Stimulated activated CD4-positive, alpha-beta T cell treated with anti-CD3 and anti-CD28 coated beads, Interleukin-4, amount 100 ng/mL, for 24 hours (primary cell): ENCODE measurements at regions not wholly inside any gene's neighbourhood (a gene's known extent, or its start where the extent isn't known, plus 50 kb on each side); places are given as distances from the start of the nearest gene placed in this dataset.

Experiments used
- DNase-seq: peaks from one replicate; pipeline ENCODE4 v3.0.0-alpha.2; 2020

DNA sequence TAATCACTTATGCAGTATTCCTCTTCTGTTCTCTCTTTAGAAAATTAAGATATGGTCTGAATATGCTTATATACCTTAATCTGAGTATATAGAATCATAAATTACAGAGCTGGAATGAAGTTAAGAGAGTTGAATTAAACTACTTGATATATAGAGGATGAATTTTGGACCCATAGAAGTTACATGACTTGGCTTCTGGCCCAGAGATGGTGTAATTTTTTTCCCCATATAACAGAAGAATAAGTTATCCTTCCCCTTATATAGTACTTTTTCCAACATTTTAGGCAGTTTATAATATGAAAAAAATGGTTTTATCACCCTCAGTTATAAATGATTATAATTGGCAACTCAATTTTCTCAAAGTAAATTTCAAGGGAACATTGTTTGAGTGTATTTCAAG lies 616.3 kb downstream of the TBC1D4 start:
- no peak for DNase-seq

DNA sequence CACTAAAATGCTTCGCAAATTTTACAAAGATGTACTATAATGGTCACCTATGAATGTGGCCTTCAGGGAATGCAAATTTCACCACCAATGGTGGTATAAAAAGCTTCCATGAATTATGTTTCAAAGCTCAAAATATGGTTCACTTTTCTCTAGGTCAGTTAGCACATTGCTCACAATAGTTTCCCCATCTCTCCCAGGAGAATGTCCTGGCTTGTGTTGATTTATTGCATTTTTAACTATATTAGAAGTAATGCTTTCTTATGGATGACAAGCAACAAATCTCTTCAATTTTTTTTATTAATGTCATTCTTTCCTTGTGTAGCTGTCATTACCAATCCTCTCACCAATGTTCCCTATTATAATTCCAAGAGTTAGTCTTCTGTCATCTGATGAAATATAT lies 621.2 kb downstream of the TBC1D4 start:
- DNase-seq: no peak

DNA sequence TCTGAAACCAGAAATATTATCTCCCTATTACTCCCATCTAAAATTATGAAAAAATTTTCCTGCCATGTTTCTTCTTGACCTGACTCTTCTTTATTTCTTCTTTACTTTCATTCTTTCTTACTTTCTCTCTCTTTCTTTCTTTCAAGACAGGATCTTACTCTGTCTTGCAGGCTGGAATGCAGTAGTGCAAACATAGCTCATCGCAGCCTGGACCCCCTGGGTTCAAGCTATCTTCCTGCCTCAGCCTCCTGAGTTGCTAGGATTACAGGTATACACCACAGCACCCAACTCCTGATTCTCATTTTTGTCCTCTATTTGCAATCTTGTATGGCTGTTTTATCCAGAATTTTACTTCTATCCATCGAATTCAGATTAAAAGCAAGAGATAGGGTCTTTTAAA lies 631.1 kb downstream of the TBC1D4 start:
- no peak for DNase-seq

DNA sequence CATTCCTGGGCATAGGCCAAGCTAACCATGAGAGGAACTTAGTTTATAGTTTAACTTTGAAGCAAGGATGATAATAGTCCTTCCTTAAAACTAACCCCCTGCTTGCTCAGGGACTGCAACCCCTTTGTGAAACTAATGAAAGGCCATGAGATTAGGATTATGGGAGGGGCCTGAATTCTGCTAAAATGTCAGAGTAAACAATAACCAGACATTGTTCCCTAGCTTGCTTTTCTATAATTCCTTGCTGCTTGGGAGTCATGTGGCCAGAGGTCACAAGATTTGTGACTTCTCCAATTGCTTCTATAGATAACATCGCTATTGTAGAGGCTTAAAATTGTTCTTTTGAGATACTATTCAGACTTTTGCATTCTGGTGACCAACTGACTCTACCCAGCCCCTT lies 634.0 kb downstream of the TBC1D4 start:
- DNase-seq: no peak

DNA sequence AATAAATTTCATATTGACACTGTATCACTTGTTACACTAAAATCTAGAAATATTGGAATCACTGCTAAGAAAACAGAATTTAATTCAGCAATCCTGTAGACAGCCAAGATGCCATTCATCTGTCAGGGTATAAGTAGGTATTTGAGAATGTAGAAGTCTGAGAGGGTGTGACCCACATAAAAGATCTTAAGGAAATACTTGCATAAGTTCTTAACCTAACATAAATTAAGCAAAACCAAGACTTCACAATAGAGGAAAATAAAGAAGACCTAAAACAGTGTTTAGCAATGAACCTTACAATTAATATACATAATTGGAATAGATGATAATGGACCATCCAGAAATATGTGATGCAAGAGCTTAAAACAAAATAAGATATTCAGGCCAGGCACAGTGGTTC lies 636.2 kb downstream of the TBC1D4 start:
- DNase-seq: no peak

DNA sequence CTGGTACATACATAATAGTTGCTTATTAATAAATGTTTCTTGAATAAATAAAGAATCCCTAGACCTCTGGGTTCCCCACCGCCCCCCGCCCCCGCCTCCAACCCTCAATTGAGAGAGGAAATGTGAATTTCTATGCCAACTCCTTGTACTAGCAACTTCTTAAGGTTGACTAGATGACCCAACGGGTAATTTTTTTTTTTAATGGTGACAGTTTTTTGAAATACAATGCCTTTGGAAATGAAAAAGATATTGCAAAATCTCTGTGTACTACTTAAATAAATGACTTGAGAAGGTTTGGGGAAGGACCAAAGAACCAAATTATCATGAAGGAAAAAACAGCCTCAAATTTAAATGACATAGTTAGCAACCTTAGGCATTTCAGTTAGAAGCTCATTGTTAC lies 640.3 kb downstream of the TBC1D4 start:
- DNase-seq: no peak

DNA sequence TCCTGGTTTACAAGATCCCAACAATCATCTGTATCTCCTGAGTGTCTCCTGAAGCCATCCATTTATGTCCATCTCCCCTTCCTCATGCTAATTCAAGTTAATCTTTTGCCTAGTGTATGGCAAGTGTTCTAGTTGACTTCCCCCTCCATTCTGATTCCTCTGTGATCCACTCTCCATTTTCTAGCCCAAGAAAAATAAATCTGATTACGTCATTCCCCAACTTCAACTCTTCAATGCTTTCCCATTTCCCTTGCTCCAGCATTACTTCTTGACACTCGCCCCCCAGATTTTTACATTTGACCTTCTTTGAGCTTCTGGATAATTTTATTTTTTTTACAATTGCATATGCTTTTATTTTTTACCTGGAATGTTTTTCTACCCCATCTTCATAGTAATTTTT lies 640.8 kb downstream of the TBC1D4 start:
- DNase-seq: no peak

DNA sequence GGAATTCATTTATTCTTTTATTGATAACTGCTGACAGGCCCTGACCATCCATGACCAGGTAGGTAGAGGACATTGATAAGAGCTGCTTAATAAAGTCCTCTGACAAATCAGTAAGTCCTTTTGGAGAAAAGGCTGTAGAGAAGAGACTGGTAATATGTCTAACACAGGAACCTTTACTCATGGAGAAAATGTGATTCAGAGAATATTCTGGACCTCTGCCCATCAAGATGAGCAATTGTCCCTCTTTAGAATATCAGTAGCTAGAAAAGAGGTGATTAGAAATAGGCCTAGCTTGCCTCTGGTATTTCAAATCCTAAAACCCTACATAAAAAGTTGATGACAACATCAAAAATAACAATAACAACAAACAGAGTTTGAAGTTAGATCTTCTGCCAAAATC lies 642.3 kb downstream of the TBC1D4 start:
- no peak for DNase-seq

DNA sequence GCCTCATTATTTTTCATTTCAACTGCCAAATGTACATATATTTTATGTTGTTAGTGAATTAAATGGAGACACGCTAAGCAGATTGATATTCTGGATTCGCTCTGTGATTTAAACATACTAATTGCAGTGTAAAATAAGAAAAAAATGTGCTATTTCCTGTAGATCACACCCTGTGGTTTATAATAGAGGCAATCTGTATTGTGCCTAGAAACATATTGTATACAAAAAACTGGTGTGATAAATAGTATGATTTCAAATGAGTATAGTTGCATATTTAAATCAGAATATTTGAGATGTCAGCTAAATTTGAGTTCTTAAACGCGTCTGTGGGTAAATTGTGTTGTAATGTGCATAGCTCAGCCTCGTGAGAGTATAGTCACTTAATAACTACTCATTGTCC lies 643.9 kb downstream of the TBC1D4 start:
- DNase-seq: no peak

DNA sequence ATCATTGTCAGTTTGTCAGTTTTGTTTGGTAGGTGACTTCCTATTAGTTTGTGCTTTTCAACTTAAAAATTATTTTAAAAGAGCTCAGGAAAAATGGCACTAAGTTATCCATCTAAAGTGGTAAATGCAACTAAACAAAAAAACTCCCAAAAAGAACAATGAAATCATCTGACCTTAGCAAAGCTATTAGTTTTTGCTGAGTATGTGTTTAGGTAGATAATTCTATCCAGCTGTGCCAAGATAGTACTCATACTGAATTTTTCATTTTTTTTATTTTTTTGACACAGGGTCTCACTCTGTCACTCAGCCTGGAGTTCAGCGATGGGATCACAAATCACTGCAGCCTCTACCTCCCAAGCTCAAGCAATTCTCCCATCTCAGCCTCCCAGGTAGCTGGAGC lies 645.3 kb downstream of the TBC1D4 start:
- no peak for DNase-seq

DNA sequence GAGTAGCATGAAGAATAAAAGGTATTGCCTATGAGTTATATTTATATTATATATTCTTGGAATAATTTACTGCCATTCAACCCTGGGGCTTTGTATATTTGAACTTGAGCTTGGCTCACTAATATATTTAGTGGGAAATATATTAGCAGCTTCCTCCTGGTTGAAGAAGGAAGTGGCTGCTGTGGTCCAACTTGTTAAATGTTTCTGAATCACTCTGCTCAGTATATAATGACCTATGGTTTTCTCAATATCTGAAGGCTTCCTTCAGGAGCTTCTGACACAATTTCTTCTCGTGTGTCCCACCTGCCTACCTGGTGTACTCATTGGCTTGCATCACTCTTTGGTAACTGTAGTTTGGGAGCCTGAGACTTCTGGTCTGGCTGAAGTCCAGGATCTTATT lies 646.4 kb downstream of the TBC1D4 start:
- DNase-seq: no peak

DNA sequence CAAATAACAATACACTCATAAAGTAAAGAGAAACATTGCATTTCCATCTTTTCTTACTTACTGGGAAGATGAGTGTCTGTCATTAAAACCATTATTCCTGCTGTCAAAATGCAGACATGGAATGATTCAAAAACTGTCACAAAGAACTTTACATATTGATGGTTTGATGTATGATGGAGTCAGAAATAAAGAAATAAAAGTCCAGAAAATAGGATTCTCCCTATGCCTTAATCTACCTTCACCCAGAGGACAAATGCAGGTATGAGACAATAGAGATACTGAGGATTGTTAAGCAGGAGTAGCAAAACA lies 656.1 kb downstream of the TBC1D4 start:
- no peak for DNase-seq

DNA sequence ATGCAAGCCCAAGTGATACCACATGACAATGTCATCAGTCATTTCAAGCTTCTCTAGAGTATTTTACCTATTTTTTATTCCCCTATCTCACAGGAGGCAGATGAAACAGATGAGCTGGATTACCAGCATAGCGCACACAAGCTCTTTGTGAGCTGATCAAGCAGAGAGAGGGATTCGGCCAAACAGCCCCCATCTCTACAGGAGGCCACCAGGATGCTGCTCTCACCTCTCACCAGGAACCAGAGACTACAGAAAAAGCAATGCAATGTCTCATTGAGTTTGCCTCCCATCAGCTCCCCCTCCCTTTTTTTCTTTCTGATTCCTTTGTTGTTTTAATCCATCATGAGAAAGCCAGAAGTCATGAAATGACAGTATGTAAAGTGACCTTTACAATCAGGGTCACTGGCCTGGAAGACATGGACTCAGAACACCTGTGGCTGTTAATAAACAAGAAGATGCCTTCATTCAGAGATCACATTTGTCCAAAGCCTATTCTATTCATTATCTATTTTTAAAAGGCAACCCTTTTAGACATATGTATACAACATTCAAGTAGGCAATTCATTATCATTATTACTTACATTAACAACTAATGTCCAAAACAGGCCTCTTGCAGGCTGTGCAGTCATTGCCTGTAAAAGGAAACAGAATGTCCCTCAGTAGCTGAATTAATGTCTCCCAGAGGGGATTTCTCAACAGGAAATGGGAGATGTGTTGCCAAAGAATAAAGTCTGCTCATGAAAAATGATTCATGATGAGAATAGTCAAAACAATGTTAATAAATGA lies 656.6 kb downstream of the TBC1D4 start:
- DNase-seq: no peak

DNA sequence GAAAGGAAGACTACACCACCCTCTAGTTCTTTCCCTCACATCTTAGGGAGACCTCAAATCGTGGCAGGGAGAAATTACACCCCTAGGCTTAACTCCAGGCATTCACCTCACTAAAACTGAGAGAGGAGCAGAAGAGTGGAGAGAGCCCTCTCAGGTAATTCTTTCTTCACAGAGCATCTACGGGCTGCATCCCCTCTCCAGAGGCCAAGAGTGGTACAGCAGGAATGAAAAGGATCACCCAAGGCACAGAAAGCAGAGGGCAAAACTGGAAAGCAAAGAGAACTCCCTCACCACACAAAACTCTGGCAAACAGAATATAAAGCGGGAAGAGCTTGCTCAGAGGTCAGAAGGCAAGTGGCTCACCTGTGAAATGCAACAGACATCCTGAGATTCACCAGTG lies 661.2 kb downstream of the TBC1D4 start:
- no peak for DNase-seq

DNA sequence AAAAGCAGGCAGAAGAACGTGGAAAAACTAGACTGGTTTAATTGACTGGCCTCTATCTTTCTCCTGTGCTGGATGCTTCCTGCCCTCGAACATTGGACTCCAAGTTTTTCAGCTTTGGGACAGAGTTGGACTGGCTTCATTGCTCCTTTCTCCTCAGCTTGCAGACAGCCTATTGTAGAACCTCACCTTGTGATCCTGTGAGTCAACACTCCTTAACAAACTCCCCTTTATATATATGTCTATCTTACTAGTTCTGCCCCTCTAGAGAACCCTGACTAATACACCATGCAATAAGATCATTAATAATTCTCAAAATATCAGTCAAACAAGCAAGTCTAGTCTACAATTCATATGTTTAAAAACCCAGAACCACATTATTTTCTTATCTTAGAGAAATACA lies 662.4 kb downstream of the TBC1D4 start:
- DNase-seq: no peak

DNA sequence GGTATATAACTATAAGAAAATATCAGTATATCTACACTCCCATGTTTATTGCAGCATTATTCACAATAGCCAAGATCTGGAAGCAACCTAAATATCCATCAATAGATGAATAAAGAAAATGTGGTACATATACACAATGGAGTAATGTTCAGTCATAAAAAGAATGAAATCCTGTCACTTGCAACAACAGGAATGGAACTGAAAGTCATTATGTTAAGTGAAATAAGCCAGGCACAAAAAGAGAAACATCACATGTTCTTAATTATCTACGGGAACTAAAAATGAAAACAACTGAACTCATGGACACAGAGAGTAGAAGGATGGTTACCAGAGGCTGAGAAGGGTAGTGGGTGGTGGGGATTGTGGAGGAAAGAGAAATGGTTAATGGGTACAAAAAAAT lies 665.2 kb downstream of the TBC1D4 start:
- DNase-seq: no peak

DNA sequence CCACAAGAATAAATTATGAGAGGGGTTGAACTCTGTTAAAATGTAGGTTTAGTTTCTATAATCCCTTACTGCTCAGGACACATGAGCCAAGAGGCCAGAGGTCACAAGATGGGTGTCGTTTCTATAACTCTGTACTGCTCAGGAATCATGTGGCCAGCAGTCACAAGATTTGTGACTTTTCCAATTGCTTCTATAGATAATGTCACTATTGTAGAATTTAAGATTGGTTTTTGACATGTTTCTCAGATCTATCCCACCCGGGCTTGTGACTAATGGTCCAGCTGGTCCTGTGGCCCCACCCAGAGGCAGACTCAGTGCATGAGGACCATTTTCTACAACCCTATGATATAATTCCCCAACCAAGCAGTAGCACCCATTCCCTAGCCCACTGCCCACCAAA lies 662.0 kb upstream of the KLF12 start:
- no peak for DNase-seq

DNA sequence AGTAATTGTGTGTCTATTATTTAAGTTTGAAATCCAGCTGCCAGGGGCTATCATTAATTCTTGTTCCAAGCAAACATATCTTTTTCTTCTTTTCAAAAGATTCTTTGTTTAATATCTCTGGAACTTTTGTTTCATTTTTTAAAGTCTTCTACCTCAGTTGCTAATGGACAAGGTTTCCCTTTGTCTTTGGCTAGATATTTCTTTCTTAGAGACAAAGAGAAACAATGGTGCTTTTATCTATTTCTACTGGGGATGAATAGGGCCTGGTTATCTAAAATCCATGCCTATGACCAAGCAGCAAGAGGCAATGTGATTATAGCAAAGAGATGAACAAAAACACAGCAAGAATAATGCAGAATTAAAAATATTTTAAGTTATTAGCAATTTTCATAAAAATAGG lies 661.3 kb upstream of the KLF12 start:
- DNase-seq: no peak

DNA sequence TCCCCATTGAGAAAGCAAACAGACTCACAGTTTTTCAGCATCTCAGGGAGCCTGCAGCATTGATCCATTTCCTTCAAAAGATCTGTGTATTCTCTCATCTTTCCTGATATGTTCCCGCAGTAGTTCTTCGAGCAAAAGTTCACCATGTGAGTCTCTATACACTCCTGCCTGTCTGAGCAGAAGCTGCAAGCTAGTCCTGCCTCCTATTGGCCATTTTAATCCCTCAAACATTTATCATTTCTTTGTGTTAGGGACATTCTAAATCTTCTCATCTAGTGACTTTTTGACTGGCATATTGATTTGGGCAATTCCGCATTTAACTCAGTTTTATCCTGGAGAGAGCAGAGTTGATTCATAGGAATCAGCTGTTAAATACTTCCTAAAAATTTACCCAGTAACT lies 660.4 kb upstream of the KLF12 start:
- DNase-seq: no peak

DNA sequence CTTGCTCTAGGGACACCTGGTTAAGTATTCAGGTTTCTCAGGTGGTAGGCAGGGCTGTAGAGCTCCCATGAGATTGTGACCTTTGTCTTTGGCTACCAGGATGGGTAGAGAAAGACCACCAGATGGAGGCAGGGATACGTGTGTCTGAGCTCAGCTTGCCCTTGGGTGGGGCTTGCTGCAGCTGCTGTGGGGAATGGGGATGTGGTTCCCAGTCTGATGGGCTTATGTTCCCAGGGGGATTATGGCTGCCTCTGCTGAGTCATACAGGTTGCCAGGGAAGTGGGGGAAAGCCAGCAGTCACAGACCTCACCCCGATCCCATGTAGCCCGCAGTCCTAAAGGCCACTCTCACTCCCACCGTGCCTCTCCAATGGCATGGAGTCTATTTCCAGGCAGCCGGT lies 659.9 kb upstream of the KLF12 start:
- no peak for DNase-seq

DNA sequence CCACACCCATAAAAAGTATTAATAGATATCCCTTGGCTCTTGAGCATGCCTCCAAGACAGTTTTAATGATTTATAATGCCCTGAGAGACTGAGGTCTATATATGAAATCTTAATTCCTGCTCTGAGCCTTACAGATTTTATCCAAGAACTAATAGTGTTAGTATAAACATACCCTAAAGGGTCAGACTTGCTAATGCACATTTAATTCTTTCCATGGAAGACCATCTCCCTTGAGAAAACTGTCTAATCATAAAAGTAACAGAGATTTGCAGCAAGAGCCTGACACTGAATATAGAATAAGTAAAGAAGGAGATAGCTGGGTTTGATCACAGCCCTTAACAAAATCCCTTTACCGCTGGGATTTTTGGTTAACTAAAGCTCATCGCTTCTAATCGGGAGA lies 650.8 kb upstream of the KLF12 start:
- DNase-seq: no peak

DNA sequence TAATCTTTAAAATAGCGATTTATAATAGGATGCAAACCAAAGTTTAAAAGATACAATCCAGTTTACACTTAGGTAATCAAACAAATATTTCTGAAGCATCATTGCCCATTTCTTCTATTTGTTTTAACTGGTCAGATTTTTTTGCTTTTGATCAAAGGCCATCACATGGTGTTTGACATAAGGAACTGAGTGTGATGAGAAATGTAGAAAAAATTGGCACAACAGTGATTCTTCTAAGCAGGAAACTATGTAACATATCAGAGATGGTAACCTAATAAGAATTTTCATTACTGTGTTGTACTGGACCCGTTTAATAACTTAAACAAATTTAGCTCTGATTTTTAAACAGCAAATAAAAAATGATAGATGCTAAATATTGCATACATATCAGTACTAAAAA lies 644.7 kb upstream of the KLF12 start:
- no peak for DNase-seq

DNA sequence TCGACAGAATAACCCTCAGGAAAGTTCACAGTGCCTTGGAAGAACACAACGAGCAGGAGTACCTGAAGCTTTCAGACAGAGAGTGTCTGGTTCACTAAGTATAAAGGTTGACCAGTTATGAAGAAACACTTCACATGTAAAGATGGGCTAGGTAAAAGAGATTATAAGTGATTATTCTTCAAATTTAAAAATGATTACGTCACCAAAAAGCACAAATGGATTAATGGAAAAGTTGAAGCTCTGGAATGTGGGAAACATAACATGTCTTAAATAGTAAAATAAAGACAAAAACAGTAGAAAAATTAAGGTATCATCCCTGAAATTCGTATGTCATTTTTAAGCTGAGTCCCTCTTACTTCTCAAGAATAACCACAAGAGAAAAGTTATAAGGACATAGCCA lies 643.9 kb upstream of the KLF12 start:
- no peak for DNase-seq

DNA sequence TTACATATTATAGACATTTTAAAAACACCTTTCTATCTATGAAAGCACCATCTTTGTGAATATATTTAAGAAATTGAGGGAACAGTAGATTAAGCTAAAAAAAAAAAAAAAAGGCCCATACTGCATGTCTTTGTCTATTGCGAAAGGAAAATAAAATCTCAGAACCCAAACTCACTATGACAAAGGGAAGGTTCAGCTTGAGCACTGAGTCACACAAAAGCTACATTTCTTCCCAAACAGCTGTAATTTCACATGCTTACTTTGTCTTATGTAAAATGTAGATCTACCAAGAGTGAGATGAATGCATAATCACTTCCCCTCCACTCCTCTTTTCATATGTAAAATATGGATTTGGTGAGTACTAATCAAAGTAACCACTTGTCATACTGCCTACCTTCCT lies 640.1 kb upstream of the KLF12 start:
- DNase-seq: no peak

DNA sequence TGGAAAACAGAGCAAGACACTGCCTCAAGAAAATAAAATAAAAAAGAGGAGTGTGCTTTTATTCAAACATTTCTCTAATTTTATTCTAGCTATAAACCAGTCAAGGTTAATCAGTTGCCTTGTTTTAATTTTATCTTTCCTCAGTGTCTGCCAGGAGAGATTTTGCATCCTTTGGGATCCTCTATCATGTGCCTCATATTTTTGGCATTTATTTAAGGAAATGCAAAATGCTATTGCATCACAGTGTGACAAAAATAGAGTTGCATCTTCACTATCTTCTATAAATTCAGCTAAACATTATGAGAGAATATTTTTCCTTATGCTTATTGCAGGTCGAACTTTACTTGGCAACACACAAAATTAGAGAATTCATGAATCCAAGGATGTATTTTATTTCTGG lies 639.0 kb upstream of the KLF12 start:
- DNase-seq: no peak

DNA sequence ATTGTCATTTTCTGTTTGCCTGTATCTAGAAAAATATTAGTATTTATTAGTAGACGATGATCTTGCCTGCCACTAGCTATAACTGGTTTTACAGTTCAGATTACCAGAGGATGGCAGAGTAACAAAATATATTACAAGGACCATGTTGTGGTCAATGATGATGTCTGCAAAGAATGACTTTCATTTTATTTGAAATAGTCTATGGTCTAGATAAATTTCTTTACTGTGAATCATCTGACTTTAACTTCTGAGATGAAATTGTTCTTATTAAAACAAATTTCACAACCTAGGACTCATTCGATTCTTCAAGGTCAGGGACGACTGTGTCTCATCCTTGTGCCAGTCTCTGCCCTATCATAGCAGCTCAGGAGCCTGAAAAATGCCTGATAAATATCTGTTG lies 637.8 kb upstream of the KLF12 start:
- DNase-seq: no peak
